ENCODE measurements at regions not wholly inside any gene's neighbourhood (a gene's known extent, or its start where the extent isn't known, plus 50 kb on each side); places are given as distances from the start of the nearest gene placed in this dataset.

- Histone ChIP-seq H3K79me2 (no peaks in the 10 kb centered on the region), H3K27ac (no peak overlapping the region), H3K9me2 (replicated peaks; ENCODE audit: insufficient read depth) (no peaks in the 10 kb centered on the region), H3K4me2 (no peak overlapping the region), H3K27me3 (no peaks in the 10 kb centered on the region), H2AFZ (no peak overlapping the region), H3K4me1 (ENCODE audit: insufficient read depth) (no peaks in the 10 kb centered on the region), H3K4me3 (no peak overlapping the region), H3K36me3 (replicated peaks; ENCODE audit: insufficient read depth, low read depth) (no peaks in the 10 kb centered on the region), H4K20me1 (ENCODE audit: insufficient read depth, poor library complexity, severe bottlenecking) (no peaks in the 10 kb centered on the region), H3K9me3 (ENCODE audit: low read depth) (no peaks in the 10 kb centered on the region)
- DNase-seq (ENCODE audit: low spot score), result no peak
- 86% methylated on average over 1 of the region's 1 CpG for WGBS (ENCODE audit: low lambda C conversion rate, missing lambda C conversion rate)
- TF ChIP-seq EZH2phosphoT487 (IDR thresholded peaks at IDR 0.05; ENCODE audit: low read depth, severe bottlenecking, unreplicated experiment) (no peak), EZH2 (IDR thresholded peaks at IDR 0.05; ENCODE audit: borderline replicate concordance) (no peak)
- TF ChIP-seq, protein P1, sequence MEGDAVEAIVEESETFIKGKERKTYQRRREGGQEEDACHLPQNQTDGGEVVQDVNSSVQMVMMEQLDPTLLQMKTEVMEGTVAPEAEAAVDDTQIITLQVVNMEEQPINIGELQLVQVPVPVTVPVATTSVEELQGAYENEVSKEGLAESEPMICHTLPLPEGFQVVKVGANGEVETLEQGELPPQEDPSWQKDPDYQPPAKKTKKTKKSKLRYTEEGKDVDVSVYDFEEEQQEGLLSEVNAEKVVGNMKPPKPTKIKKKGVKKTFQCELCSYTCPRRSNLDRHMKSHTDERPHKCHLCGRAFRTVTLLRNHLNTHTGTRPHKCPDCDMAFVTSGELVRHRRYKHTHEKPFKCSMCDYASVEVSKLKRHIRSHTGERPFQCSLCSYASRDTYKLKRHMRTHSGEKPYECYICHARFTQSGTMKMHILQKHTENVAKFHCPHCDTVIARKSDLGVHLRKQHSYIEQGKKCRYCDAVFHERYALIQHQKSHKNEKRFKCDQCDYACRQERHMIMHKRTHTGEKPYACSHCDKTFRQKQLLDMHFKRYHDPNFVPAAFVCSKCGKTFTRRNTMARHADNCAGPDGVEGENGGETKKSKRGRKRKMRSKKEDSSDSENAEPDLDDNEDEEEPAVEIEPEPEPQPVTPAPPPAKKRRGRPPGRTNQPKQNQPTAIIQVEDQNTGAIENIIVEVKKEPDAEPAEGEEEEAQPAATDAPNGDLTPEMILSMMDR (IDR thresholded peaks at IDR 0.05; ENCODE audit: poor library complexity), result no peak
Observed at GRCh38 chr16:86642087-86642486, 63.7 kb downstream of the FOXL1 start.

DNA sequence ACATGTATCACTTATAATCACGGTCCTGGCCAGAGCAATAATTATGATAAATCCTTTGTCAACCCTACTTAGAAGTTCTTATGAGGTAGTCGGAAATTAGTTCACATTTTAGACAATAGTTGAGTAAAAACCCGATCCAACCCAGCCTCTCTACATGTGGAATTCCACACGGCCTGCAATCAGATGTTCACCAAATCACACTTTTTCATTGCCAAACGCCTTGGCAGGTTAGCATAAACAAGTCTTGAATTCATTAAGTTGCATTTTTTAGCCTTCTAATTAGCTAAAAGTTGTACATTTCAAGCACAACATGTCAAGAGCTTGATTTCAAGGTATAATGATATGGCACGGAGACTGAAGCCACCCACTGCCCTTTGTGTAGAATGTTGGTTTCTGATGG lies 65.3 kb downstream of the FOXL1 start:
- Histone ChIP-seq H2AFZ (no peak overlapping the region), H4K20me1 (ENCODE audit: insufficient read depth, poor library complexity, severe bottlenecking) (no peaks in the 10 kb centered on the region), H3K9me2 (replicated peaks; ENCODE audit: insufficient read depth) (no peaks in the 10 kb centered on the region), H3K27me3 (no peaks in the 10 kb centered on the region), H3K4me3 (no peak overlapping the region), H3K27ac (no peak overlapping the region), H3K4me1 (ENCODE audit: insufficient read depth) (no peaks in the 10 kb centered on the region), H3K36me3 (replicated peaks; ENCODE audit: insufficient read depth, low read depth) (no peaks in the 10 kb centered on the region), H3K79me2 (no peaks in the 10 kb centered on the region), H3K4me2 (no peak overlapping the region), H3K9me3 (ENCODE audit: low read depth) (no peaks in the 10 kb centered on the region)
- DNase-seq (ENCODE audit: low spot score), result no peak
- TF ChIP-seq EZH2 (IDR thresholded peaks at IDR 0.05; ENCODE audit: borderline replicate concordance) (no peak), EZH2phosphoT487 (IDR thresholded peaks at IDR 0.05; ENCODE audit: low read depth, severe bottlenecking, unreplicated experiment) (no peak)
- TF ChIP-seq, protein P1 (IDR thresholded peaks at IDR 0.05; ENCODE audit: poor library complexity), result no peak
- 73% methylated on average over 6 of the region's 6 CpGs for WGBS (ENCODE audit: low lambda C conversion rate, missing lambda C conversion rate)

GRCh38 chr16:86647561-86647960 lies 69.2 kb downstream of the FOXL1 start:
- no peaks in the 10 kb centered on the region for H4K20me1 ChIP-seq (ENCODE audit: insufficient read depth, poor library complexity, severe bottlenecking)
- H3K36me3 ChIP-seq (replicated peaks; ENCODE audit: insufficient read depth, low read depth), result no peaks in the 10 kb centered on the region
- H3K4me2 ChIP-seq, result no peak overlapping the region
- H3K9me3 ChIP-seq (ENCODE audit: low read depth), result no peaks in the 10 kb centered on the region
- H3K9me2 ChIP-seq (replicated peaks; ENCODE audit: insufficient read depth), result no peaks in the 10 kb centered on the region
- TF ChIP-seq EZH2 (IDR thresholded peaks at IDR 0.05; ENCODE audit: borderline replicate concordance), result no peak
- TF ChIP-seq EZH2phosphoT487 (IDR thresholded peaks at IDR 0.05; ENCODE audit: low read depth, severe bottlenecking, unreplicated experiment), result no peak
- TF ChIP-seq, protein P1 (IDR thresholded peaks at IDR 0.05; ENCODE audit: poor library complexity), result no peak
- no peak for DNase-seq (ENCODE audit: low spot score)
- no peaks in the 10 kb centered on the region for H3K79me2 ChIP-seq
- H3K4me3 ChIP-seq, result no peak overlapping the region
- no peaks in the 10 kb centered on the region for H3K27me3 ChIP-seq
- no peak overlapping the region for H3K27ac ChIP-seq
- H3K4me1 ChIP-seq (ENCODE audit: insufficient read depth), result no peaks in the 10 kb centered on the region
- no peak overlapping the region for H2AFZ ChIP-seq
- WGBS (ENCODE audit: low lambda C conversion rate, missing lambda C conversion rate), result 97% methylated on average over 2 of the region's 2 CpGs

- DNase-seq (ENCODE audit: low spot score), result no peak
- Histone ChIP-seq H2AFZ (no peak overlapping the region), H3K27ac (no peak overlapping the region), H3K27me3 (no peaks in the 10 kb centered on the region), H3K79me2 (no peaks in the 10 kb centered on the region), H3K9me2 (replicated peaks; ENCODE audit: insufficient read depth) (no peaks in the 10 kb centered on the region), H3K4me3 (no peak overlapping the region), H3K9me3 (ENCODE audit: low read depth) (no peaks in the 10 kb centered on the region), H3K36me3 (replicated peaks; ENCODE audit: insufficient read depth, low read depth) (no peaks in the 10 kb centered on the region), H3K4me2 (no peak overlapping the region), H3K4me1 (ENCODE audit: insufficient read depth) (no peaks in the 10 kb centered on the region), H4K20me1 (ENCODE audit: insufficient read depth, poor library complexity, severe bottlenecking) (no peaks in the 10 kb centered on the region)
- TF ChIP-seq EZH2 (IDR thresholded peaks at IDR 0.05; ENCODE audit: borderline replicate concordance), result no peak
- TF ChIP-seq, protein P1 (IDR thresholded peaks at IDR 0.05; ENCODE audit: poor library complexity), result no peak
- TF ChIP-seq EZH2phosphoT487 (IDR thresholded peaks at IDR 0.05; ENCODE audit: low read depth, severe bottlenecking, unreplicated experiment), result no peak
- 76% methylated on average over 5 of the region's 5 CpGs for WGBS (ENCODE audit: low lambda C conversion rate, missing lambda C conversion rate)
Observed at GRCh38 chr16:86649875-86650274, 71.5 kb downstream of the FOXL1 start.

Measured in hepatocyte (in vitro differentiated cells).